HG03354 (cell line): ENCODE measurements at regions not wholly inside any gene's neighbourhood (a gene's known extent, or its start where the extent isn't known, plus 50 kb on each side); places are given as distances from the start of the nearest gene placed in this dataset.

ENCODE experiments used
- ATAC-seq: cut with Tn5 transposase; IDR thresholded peaks from one replicate; pipeline ENCODE4 v1.9.1; 2021; ENCODE audit warnings: mild to moderate bottlenecking; ENCODE audit not compliant: unreplicated experiment, poor library complexity, severe bottlenecking

- no peak for ATAC-seq
Measured at GRCh38 chr4:147339100-147339499, 141.8 kb upstream of the EDNRA start.

- ATAC-seq = no peak
Measured at GRCh38 chr4:147340111-147340510, 140.8 kb upstream of the EDNRA start.

- ATAC-seq = no peak
Measured at GRCh38 chr4:147340591-147341120, 140.2 kb upstream of the EDNRA start.

GRCh38 chr4:147343692-147344091 lies 137.2 kb upstream of the EDNRA start:
- no peak for ATAC-seq

- no peak for ATAC-seq
Measured at GRCh38 chr4:147345662-147346061, 135.2 kb upstream of the EDNRA start.

GRCh38 chr4:147347217-147347616 lies 133.7 kb upstream of the EDNRA start:
- no peak for ATAC-seq

GRCh38 chr4:147349193-147349592 lies 131.7 kb upstream of the EDNRA start:
- ATAC-seq = no peak

GRCh38 chr4:147351083-147351787 lies 129.7 kb upstream of the EDNRA start:
- ATAC-seq = no peak

- no peak for ATAC-seq
Measured at GRCh38 chr4:147354237-147354636, 126.7 kb upstream of the EDNRA start.

- ATAC-seq = no peak
Measured at GRCh38 chr4:147355032-147355656, 125.8 kb upstream of the EDNRA start.

GRCh38 chr4:147355847-147356246 lies 125.0 kb upstream of the EDNRA start:
- ATAC-seq = no peak

- ATAC-seq = no peak
Measured at GRCh38 chr4:147360301-147360700, 120.6 kb upstream of the EDNRA start.

- ATAC-seq = no peak
Measured at GRCh38 chr4:147361726-147362125, 119.2 kb upstream of the EDNRA start.

GRCh38 chr4:147362938-147363337 lies 118.0 kb upstream of the EDNRA start:
- ATAC-seq = no peak

GRCh38 chr4:147363514-147363913 lies 117.4 kb upstream of the EDNRA start:
- no peak for ATAC-seq

GRCh38 chr4:147365396-147365795 lies 115.5 kb upstream of the EDNRA start:
- ATAC-seq = no peak

GRCh38 chr4:147366164-147366563 lies 114.7 kb upstream of the EDNRA start:
- ATAC-seq = no peak

- no peak for ATAC-seq
Measured at GRCh38 chr4:147367891-147368290, 113.0 kb upstream of the EDNRA start.

GRCh38 chr4:147368948-147369347 lies 111.9 kb upstream of the EDNRA start:
- no peak for ATAC-seq

- ATAC-seq = no peak
Measured at GRCh38 chr4:147370473-147370872, 110.4 kb upstream of the EDNRA start.

- ATAC-seq = no peak
Measured at GRCh38 chr4:147370881-147371280, 110.0 kb upstream of the EDNRA start.
